ENCODE measurements at regions not wholly inside any gene's neighbourhood (a gene's known extent, or its start where the extent isn't known, plus 50 kb on each side); places are given as distances from the start of the nearest gene placed in this dataset.

DNA sequence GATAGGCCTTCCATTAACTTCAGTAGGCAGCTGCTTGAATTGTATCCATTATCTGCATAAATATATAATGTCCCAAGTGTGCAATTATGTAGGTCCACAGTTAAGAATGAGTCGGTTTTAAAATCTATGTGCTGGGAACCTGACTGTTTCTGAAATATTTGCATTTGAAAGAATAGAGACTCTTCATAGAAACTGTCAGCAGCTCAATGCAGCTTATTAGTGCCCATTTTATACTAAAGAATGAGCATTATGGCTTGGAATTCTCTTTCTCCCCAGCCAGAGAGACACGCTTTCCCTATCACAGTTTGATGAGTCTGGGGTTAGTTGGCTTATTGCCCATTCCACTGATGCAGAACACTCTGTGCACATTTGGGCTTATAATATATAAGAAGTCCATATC is 202.0 kb upstream of the PCDH7 start:
- Histone ChIP-seq H3K79me2 (ENCODE audit: control insufficient read depth, insufficient read depth, low read length) (no peaks in the 10 kb centered on the region), H3K27me3 (ENCODE audit: control insufficient read depth in 2 of 2, insufficient read depth in 2 of 2, low read length in 2 of 2) (no peaks in the 10 kb centered on the region), H3K36me3 (ENCODE audit: control insufficient read depth in 2 of 2, extremely low read depth in 1 of 2, insufficient read depth in 2 of 2, low read length in 2 of 2) (no peaks in the 10 kb centered on the region), H3K9me3 (replicated peaks; ENCODE audit: control insufficient read depth, insufficient read depth, low read length) (no peaks in the 10 kb centered on the region), H3K27ac (ENCODE audit: insufficient read depth, low read depth, low read length) (no peak overlapping the region), H4K20me1 (replicated peaks; ENCODE audit: control insufficient read depth, extremely low read depth, insufficient read depth, low read length) (no peaks in the 10 kb centered on the region), H2AFZ (ENCODE audit: low read depth, low read length) (no peak overlapping the region), H3K4me1 (ENCODE audit: control insufficient read depth, extremely low read depth, insufficient read depth, low read length) (no peaks in the 10 kb centered on the region), H3K9me1 (replicated peaks; ENCODE audit: control insufficient read depth, extremely low read depth, insufficient read depth, low read length) (no peaks in the 10 kb centered on the region), H3K9ac (replicated peaks; ENCODE audit: extremely low read depth, insufficient read depth, low read length) (no peak overlapping the region), H3K4me3 (replicated peaks in 1 of 3; ENCODE audit: insufficient read depth in 1 of 3, low read depth in 1 of 3, low read length in 3 of 3) (no peak overlapping the region), H3K4me2 (ENCODE audit: insufficient read depth, low read length) (no peak overlapping the region)
- FAIRE-seq (no peak), DNase-seq (ENCODE audit: low read depth, low spot score) (no peak)
- ChIA-PET CTCF (interaction anchor here (0.8 to 2.1 kb wide), 2 partner anchors 10 to 16 kb away, joined by 3 to 7 read pairs; no protein-coding TSS in a partner anchor), POLR2A (no interaction called here)
- no TSS peak for BruUV-seq (replicated peaks)
- intact Hi-C loops (cut with micrococcal nuclease) (no loop called here), dilution Hi-C loops (cut with MboI; ENCODE audit: extremely low pct_ligation_motif_present, low sequenced_read_pairs) (no loop called here)
- TF ChIP-seq, protein P1, sequence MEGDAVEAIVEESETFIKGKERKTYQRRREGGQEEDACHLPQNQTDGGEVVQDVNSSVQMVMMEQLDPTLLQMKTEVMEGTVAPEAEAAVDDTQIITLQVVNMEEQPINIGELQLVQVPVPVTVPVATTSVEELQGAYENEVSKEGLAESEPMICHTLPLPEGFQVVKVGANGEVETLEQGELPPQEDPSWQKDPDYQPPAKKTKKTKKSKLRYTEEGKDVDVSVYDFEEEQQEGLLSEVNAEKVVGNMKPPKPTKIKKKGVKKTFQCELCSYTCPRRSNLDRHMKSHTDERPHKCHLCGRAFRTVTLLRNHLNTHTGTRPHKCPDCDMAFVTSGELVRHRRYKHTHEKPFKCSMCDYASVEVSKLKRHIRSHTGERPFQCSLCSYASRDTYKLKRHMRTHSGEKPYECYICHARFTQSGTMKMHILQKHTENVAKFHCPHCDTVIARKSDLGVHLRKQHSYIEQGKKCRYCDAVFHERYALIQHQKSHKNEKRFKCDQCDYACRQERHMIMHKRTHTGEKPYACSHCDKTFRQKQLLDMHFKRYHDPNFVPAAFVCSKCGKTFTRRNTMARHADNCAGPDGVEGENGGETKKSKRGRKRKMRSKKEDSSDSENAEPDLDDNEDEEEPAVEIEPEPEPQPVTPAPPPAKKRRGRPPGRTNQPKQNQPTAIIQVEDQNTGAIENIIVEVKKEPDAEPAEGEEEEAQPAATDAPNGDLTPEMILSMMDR (IDR thresholded peaks at IDR 0.05; ENCODE audit: extremely low read depth in 1 of 2, insufficient read depth in 1 of 2, low read depth in 1 of 2, low read length in 2 of 2), result no peak
- TF ChIP-seq GATA2 (IDR thresholded peaks at IDR 0.05; ENCODE audit: insufficient read depth, insufficient read length, low read depth, low read length), result no peak
- no peak for TF ChIP-seq JUN (IDR thresholded peaks at IDR 0.05; ENCODE audit: borderline replicate concordance, insufficient read depth, insufficient read length, low read depth)
- TF ChIP-seq MYC (IDR thresholded peaks at IDR 0.05; ENCODE audit: low read depth, low read length), result no peak
- TF ChIP-seq FOS (IDR thresholded peaks at IDR 0.05; ENCODE audit: borderline replicate concordance, insufficient read depth, low read length), result no peak
- TF ChIP-seq POLR2AphosphoS5 (IDR thresholded peaks at IDR 0.05; ENCODE audit: insufficient read depth, low read depth, low read length), result no peak

Data from endothelial cell of umbilical vein (primary cell).